ENCODE measurements at regions not wholly inside any gene's neighbourhood (a gene's known extent, or its start where the extent isn't known, plus 50 kb on each side); places are given as distances from the start of the nearest gene placed in this dataset.

- TF ChIP-seq ELF1 (IDR thresholded peaks at IDR 0.05) (no peak), YY1 (IDR thresholded peaks at IDR 0.05; ENCODE audit: low read depth) (no peak), POLR2AphosphoS5 (IDR thresholded peaks at IDR 0.05; ENCODE audit: low read depth, low read length) (no peak), IRF3 (IDR thresholded peaks at IDR 0.05; ENCODE audit: low read depth, low read length) (no peak), FOXJ3 (CRISPR knock-in tag; IDR thresholded peaks at IDR 0.05) (no peak), USF1 (IDR thresholded peaks at IDR 0.05; ENCODE audit: borderline replicate concordance, low read depth) (no peak), GABPA (IDR thresholded peaks at IDR 0.05; ENCODE audit: low read depth) (no peak), TCF12 (IDR thresholded peaks at IDR 0.05) (no peak)
Observed at GRCh38 chr4:11898796-11899195, 470.1 kb upstream of the HS3ST1 start (continued).

- Histone ChIP-seq H2AFZ (ENCODE audit: low read depth) (no peak overlapping the region), H3K4me3 (ENCODE audit: low read depth in 2 of 2, low read length in 1 of 2) (no peak overlapping the region), H3K4me2 (no peak overlapping the region), H3F3A (replicated peaks; ENCODE audit: insufficient read depth) (no peaks in the 10 kb centered on the region), H3K79me2 (ENCODE audit: insufficient read depth) (no peaks in the 10 kb centered on the region), H3K4me1 (ENCODE audit: control insufficient read depth in 1 of 2, insufficient read depth in 2 of 2, low read depth in 1 of 2, low read length in 1 of 2) (no peaks in the 10 kb centered on the region), H4K20me1 (ENCODE audit: insufficient read depth) (no peaks in the 10 kb centered on the region), H3K27ac (ENCODE audit: low read depth in 2 of 2, low read length in 1 of 2) (no peak overlapping the region), H3K9ac (no peak overlapping the region), H3K9me2 (no peaks in the 10 kb centered on the region), H3K9me3 (0 out of 2 replicates have a peak, but pooled peaks cover 4% of the 10 kb centered on the region), H3K27me3 (ENCODE audit: insufficient read depth) (no peaks in the 10 kb centered on the region), H3K36me3 (replicated peaks in 1 of 2; ENCODE audit: control insufficient read depth in 1 of 2, insufficient read depth in 2 of 2, low read length in 1 of 2) (no peaks in the 10 kb centered on the region)
- POLR2A ChIA-PET: no interaction called here
- CTCF ChIA-PET: no interaction called here
- DNase-seq: no peak
- 0% methylated on average over 1 of the region's 1 CpG for WGBS (ENCODE audit: low lambda C conversion rate)
- TF ChIP-seq NFIC (IDR thresholded peaks at IDR 0.05; ENCODE audit: borderline replicate concordance): no peak
- TF ChIP-seq MEF2A (IDR thresholded peaks at IDR 0.05; ENCODE audit: borderline replicate concordance, low read depth): no peak
- no peak for TF ChIP-seq REST (IDR thresholded peaks at IDR 0.05; ENCODE audit: low read depth, low read length)
Observed at GRCh38 chr4:11895766-11896165, 467.1 kb upstream of the HS3ST1 start.

GRCh38 chr4:11894977-11895376 is 466.3 kb upstream of the HS3ST1 start:
- Histone ChIP-seq H3K9ac (no peak overlapping the region), H3K4me2 (no peak overlapping the region), H3K4me1 (ENCODE audit: control insufficient read depth in 1 of 2, insufficient read depth in 2 of 2, low read depth in 1 of 2, low read length in 1 of 2) (no peaks in the 10 kb centered on the region), H3F3A (replicated peaks; ENCODE audit: insufficient read depth) (no peaks in the 10 kb centered on the region), H3K27ac (ENCODE audit: low read depth in 2 of 2, low read length in 1 of 2) (no peak overlapping the region), H3K9me2 (no peaks in the 10 kb centered on the region), H2AFZ (ENCODE audit: low read depth) (no peak overlapping the region), H3K79me2 (ENCODE audit: insufficient read depth) (no peaks in the 10 kb centered on the region), H4K20me1 (ENCODE audit: insufficient read depth) (no peaks in the 10 kb centered on the region), H3K36me3 (replicated peaks in 1 of 2; ENCODE audit: control insufficient read depth in 1 of 2, insufficient read depth in 2 of 2, low read length in 1 of 2) (no peaks in the 10 kb centered on the region), H3K4me3 (ENCODE audit: low read depth in 2 of 2, low read length in 1 of 2) (no peak overlapping the region), H3K27me3 (ENCODE audit: insufficient read depth) (no peaks in the 10 kb centered on the region), H3K9me3 (0 out of 2 replicates have a peak, but pooled peaks cover 4% of the 10 kb centered on the region)
- ChIA-PET CTCF (no interaction called here), POLR2A (no interaction called here)
- no peak for TF ChIP-seq CTCF (IDR thresholded peaks at IDR 0.05)
- no peak for TF ChIP-seq NRF1 (IDR thresholded peaks at IDR 0.05; ENCODE audit: low read depth, low read length)
- no peak for DNase-seq
- 25% methylated on average over 2 of the region's 2 CpGs for WGBS (ENCODE audit: low lambda C conversion rate)
